Endothelial cell of umbilical vein (primary cell): ENCODE measurements at regions not wholly inside any gene's neighbourhood (a gene's known extent, or its start where the extent isn't known, plus 50 kb on each side); places are given as distances from the start of the nearest gene placed in this dataset.

Source experiments
- BruUV-seq: library from RNA; stranded (reverse); fragments of 400-500 nt; replicated peaks from 2 replicates; lab custom pipeline; 2021; lab: Mats Ljungman, UMichigan
- CTCF ChIA-PET: fragments of 300-600, 350-600 bp; sonication (Branson Sonifier 250); formaldehyde crosslinking; loops from one replicate; lab custom pipeline; 2021; ENCODE audit warnings: antibody characterized with exemption, inconsistent platforms; lab: Charles Lee
- POLR2A ChIA-PET: fragments of 300-600, 350-600 bp; sonication (Branson Sonifier 250); formaldehyde crosslinking; loops from one replicate; lab custom pipeline; 2021; ENCODE audit warnings: antibody characterized with exemption, inconsistent platforms; lab: Charles Lee
- DNase-seq: peaks from one replicate; pipeline ENCODE4 v3.0.0-alpha.2; 2011; ENCODE audit warnings: low read depth, low spot score
- FAIRE-seq: peaks from 2 replicates; lab custom pipeline; 2011; peaks lifted over from hg19 to GRCh38; lab: Jason Lieb, UNC
- H2AFZ ChIP-seq: 2 replicates; pipeline ENCODE4 v1.6.0; 2012; ENCODE audit warnings: low read depth, low read length, control low read depth, inconsistent platforms
- H3K27ac ChIP-seq: 2 replicates; pipeline ENCODE4 v1.5.1; 2011; ENCODE audit warnings: low read depth, mild to moderate bottlenecking, control low read depth, low read length, moderate library complexity; ENCODE audit not compliant: insufficient read depth
- H3K27me3 ChIP-seq, 2 experiments: 2 replicates each; pipeline versions ENCODE4 v1.6.0 to v1.6.1; 2011; ENCODE audit warnings: low read length in 2 of 2, mixed read lengths in 1 of 2; ENCODE audit not compliant: control insufficient read depth in 2 of 2, insufficient read depth in 2 of 2
- H3K36me3 ChIP-seq, 2 experiments: 2 replicates in 1 of 2; 3 replicates in 1 of 2; pipeline ENCODE4 v1.5.1; 2011; ENCODE audit warnings: low read length in 2 of 2, mild to moderate bottlenecking in 1 of 2, moderate library complexity in 1 of 2; ENCODE audit not compliant: control insufficient read depth in 2 of 2, insufficient read depth in 2 of 2; ENCODE audit errors: extremely low read depth in 1 of 2
- H3K4me1 ChIP-seq: 3 replicates; pipeline ENCODE4 v1.5.1; 2011; ENCODE audit warnings: mild to moderate bottlenecking, low read length; ENCODE audit not compliant: control insufficient read depth, insufficient read depth; ENCODE audit errors: extremely low read depth
- H3K4me2 ChIP-seq: 2 replicates; pipeline ENCODE4 v1.6.1; 2011; ENCODE audit warnings: low read length, control low read depth, mixed read lengths; ENCODE audit not compliant: insufficient read depth
- H3K4me3 ChIP-seq, 3 experiments: fragments of 200-600 bp in 1 of 3; sonication (generic), shearing (Covaris generic) in 1 of 3; replicated peaks in 1 of 3; 2 replicates each; pipeline ENCODE4 v1.5.1; 2011 to 2016; ENCODE audit warnings: control low read depth in 3 of 3, low read length in 3 of 3, mild to moderate bottlenecking in 2 of 3, inconsistent platforms in 1 of 3, low read depth in 1 of 3, moderate library complexity in 1 of 3; ENCODE audit not compliant: insufficient read depth in 1 of 3
- H3K79me2 ChIP-seq: 2 replicates; pipeline ENCODE4 v1.6.0; 2012; ENCODE audit warnings: low read length, inconsistent platforms; ENCODE audit not compliant: control insufficient read depth, insufficient read depth
- H3K9ac ChIP-seq: replicated peaks from 2 replicates; pipeline ENCODE3; 2011; ENCODE audit warnings: low read length, control low read depth; ENCODE audit not compliant: insufficient read depth; ENCODE audit errors: extremely low read depth
- H3K9me1 ChIP-seq: replicated peaks from 3 replicates; pipeline ENCODE4 v1.6.0; 2011; ENCODE audit warnings: mild to moderate bottlenecking, low read length; ENCODE audit not compliant: control insufficient read depth, insufficient read depth; ENCODE audit errors: extremely low read depth
- H3K9me3 ChIP-seq: replicated peaks from 2 replicates; pipeline ENCODE4 v1.5.1; 2012; ENCODE audit warnings: low read length, inconsistent platforms; ENCODE audit not compliant: control insufficient read depth, insufficient read depth
- H4K20me1 ChIP-seq: replicated peaks from 2 replicates; pipeline ENCODE3; 2011; ENCODE audit warnings: mild to moderate bottlenecking, low read length; ENCODE audit not compliant: control insufficient read depth, insufficient read depth; ENCODE audit errors: extremely low read depth
- CTCF ChIP-seq, 2 donors: IDR thresholded peaks; 1 replicate in 1 of 2; 2 replicates in 1 of 2; pipeline ENCODE4 v1.5.1; 2011; ENCODE audit warnings: low read length in 2 of 2, mild to moderate bottlenecking in 2 of 2, moderate library complexity in 2 of 2, control low read depth in 1 of 2, inconsistent platforms in 1 of 2, low read depth in 1 of 2; ENCODE audit not compliant: insufficient read depth in 1 of 2; ENCODE audit errors: extremely low read depth in 1 of 2
- EZH2 ChIP-seq: IDR thresholded peaks from 2 replicates; pipeline ENCODE4 v1.6.1; 2012; ENCODE audit warnings: borderline replicate concordance, low read depth, mild to moderate bottlenecking, moderate library complexity, low read length, inconsistent platforms; ENCODE audit not compliant: severe bottlenecking
- FOS ChIP-seq: IDR thresholded peaks from 2 replicates; pipeline ENCODE4 v1.6.1; 2011; ENCODE audit warnings: mild to moderate bottlenecking, low read length, moderate library complexity, borderline replicate concordance; ENCODE audit not compliant: insufficient read depth
- GATA2 ChIP-seq: IDR thresholded peaks from 2 replicates; pipeline ENCODE4 v1.7.0; 2011; ENCODE audit warnings: low read depth, mild to moderate bottlenecking, moderate library complexity, mixed read lengths, low read length; ENCODE audit not compliant: insufficient read length, insufficient read depth
- JUN ChIP-seq: IDR thresholded peaks from 2 replicates; pipeline ENCODE4 v1.6.1; 2011; ENCODE audit warnings: borderline replicate concordance, low read depth; ENCODE audit not compliant: insufficient read length, insufficient read depth
- MAX ChIP-seq: IDR thresholded peaks from 2 replicates; pipeline ENCODE4 v1.6.1; 2011; ENCODE audit not compliant: insufficient read depth, insufficient read length
- MYC ChIP-seq: IDR thresholded peaks from one replicate; pipeline ENCODE4 v1.6.1; 2011; ENCODE audit warnings: mild to moderate bottlenecking, low read depth, low read length
- POLR2A ChIP-seq: IDR thresholded peaks from 2 replicates; pipeline ENCODE4 v1.6.1; 2012; ENCODE audit warnings: low read depth, mild to moderate bottlenecking, control low read depth, low read length
- POLR2AphosphoS5 ChIP-seq: IDR thresholded peaks from 2 replicates; pipeline ENCODE4 v1.6.1; 2012; ENCODE audit warnings: low read depth, mild to moderate bottlenecking, control low read depth, low read length, moderate library complexity; ENCODE audit not compliant: insufficient read depth
- dilution Hi-C: fragments of 300-500 bp; cut with MboI; formaldehyde crosslinking; loops from one replicate; pipeline ENCODE4 v1.15.0; 2019; ENCODE audit warnings: low sequenced_read_pairs; ENCODE audit not compliant: extremely low pct_ligation_motif_present
- intact Hi-C: fragments of 100-400 bp; cut with micrococcal nuclease; formaldehyde crosslinking; loops from one replicate; pipeline ENCODE4 v1.10.0; 2022

GRCh38 chr13:100824366-100824765 lies 149.8 kb upstream of the TMTC4 start:
- Histone ChIP-seq H3K9me1 (no peaks in the 10 kb centered on the region), H3K79me2 (no peaks in the 10 kb centered on the region), H3K4me3 (no peak overlapping the region), H3K4me1 (no peaks in the 10 kb centered on the region), H3K9ac (no peak overlapping the region), H3K4me2 (no peak overlapping the region), H3K9me3 (no peaks in the 10 kb centered on the region), H3K36me3 (no peaks in the 10 kb centered on the region), H3K27me3 (no peaks in the 10 kb centered on the region), H4K20me1 (no peaks in the 10 kb centered on the region), H2AFZ (no peak overlapping the region), H3K27ac (no peak overlapping the region)
- CTCF ChIA-PET: no interaction called here
- dilution Hi-C loops: no loop called here
- BruUV-seq: no TSS peak
- intact Hi-C loops: no loop called here
- DNase-seq (no peak), FAIRE-seq (no peak)
- TF ChIP-seq MYC (no peak), FOS (no peak), GATA2 (no peak)
- POLR2A ChIA-PET: no interaction called here

GRCh38 chr13:100823448-100823847 lies 148.9 kb upstream of the TMTC4 start:
- no peaks in the 10 kb centered on the region for H4K20me1 ChIP-seq

More at GRCh38 chr13:100823448-100823847, 148.9 kb upstream of the TMTC4 start:
- ChIA-PET CTCF (no interaction called here), POLR2A (no interaction called here)
- Histone ChIP-seq H3K27ac (no peak overlapping the region), H3K27me3 (no peaks in the 10 kb centered on the region), H3K9ac (no peak overlapping the region), H3K79me2 (no peaks in the 10 kb centered on the region), H3K4me2 (no peak overlapping the region), H3K4me3 (no peak overlapping the region), H3K4me1 (no peaks in the 10 kb centered on the region), H3K9me1 (no peaks in the 10 kb centered on the region), H3K36me3 (no peaks in the 10 kb centered on the region), H3K9me3 (no peaks in the 10 kb centered on the region), H2AFZ (no peak overlapping the region)
- DNase-seq (no peak), FAIRE-seq (no peak)
- dilution Hi-C loops: no loop called here
- intact Hi-C loops: no loop called here
- no TSS peak for BruUV-seq
- TF ChIP-seq POLR2AphosphoS5: no peak
- no peak for TF ChIP-seq POLR2A
- no peak for TF ChIP-seq CTCF (IDR thresholded peaks at IDR 0.05; ENCODE audit: extremely low read depth in 1 of 2, insufficient read depth in 1 of 2, low read depth in 1 of 2, low read length in 2 of 2)
- TF ChIP-seq EZH2: no peak
- no peak for TF ChIP-seq JUN
- TF ChIP-seq MAX: no peak
- no peak for TF ChIP-seq MYC
- TF ChIP-seq FOS: no peak
- no peak for TF ChIP-seq GATA2
